Superior temporal gyrus (tissue), 1 donor: ENCODE measurements at regions not wholly inside any gene's neighbourhood (a gene's known extent, or its start where the extent isn't known, plus 50 kb on each side); places are given as distances from the start of the nearest gene placed in this dataset.
"Not testable (repeated sequence)": the region's sequence is repeated elsewhere in the genome, so short reads cannot be mapped to it uniquely, and the experiment has no call there.

Source experiments
- DNase-seq: peaks from one replicate; pipeline ENCODE4 v3.0.0-alpha.2; 2016; ENCODE audit errors: extremely low spot score

- no peak for DNase-seq
Observed at GRCh38 chr6:27135087-27135657, 112.3 kb upstream of the PRSS16 start.

GRCh38 chr6:27136077-27136644 is 111.3 kb upstream of the PRSS16 start:
- DNase-seq = no peak

- DNase-seq = no peak
Observed at GRCh38 chr6:27136978-27137814, 110.3 kb upstream of the PRSS16 start.

- DNase-seq = no peak
Observed at GRCh38 chr6:27138406-27138805, 109.1 kb upstream of the PRSS16 start.

GRCh38 chr6:27138837-27139755 is 108.4 kb upstream of the PRSS16 start:
- peak; percentile 49 for DNase-seq

GRCh38 chr6:27139756-27140579 is 107.5 kb upstream of the PRSS16 start:
- DNase-seq = no peak

- DNase-seq = no peak
Observed at GRCh38 chr6:27140999-27141528, 106.4 kb upstream of the PRSS16 start.

GRCh38 chr6:27141529-27142015 is 105.9 kb upstream of the PRSS16 start:
- DNase-seq = no peak

- not testable (repeated sequence) for DNase-seq
Observed at GRCh38 chr6:27143020-27143388, 104.5 kb upstream of the PRSS16 start.

- DNase-seq = no peak
Observed at GRCh38 chr6:27143474-27144026, 104.0 kb upstream of the PRSS16 start.

- DNase-seq = no peak
Observed at GRCh38 chr6:27144740-27145079, 102.8 kb upstream of the PRSS16 start.

- peak; percentile 82 for DNase-seq
Observed at GRCh38 chr6:27145731-27146455, 101.6 kb upstream of the PRSS16 start.

GRCh38 chr6:27146456-27146705 is 101.1 kb upstream of the PRSS16 start:
- DNase-seq = not testable (repeated sequence)

- DNase-seq = peak; percentile 99
Observed at GRCh38 chr6:27146706-27147505, 100.6 kb upstream of the PRSS16 start.

- no peak for DNase-seq
Observed at GRCh38 chr6:27148404-27148795, 99.1 kb upstream of the PRSS16 start.

GRCh38 chr6:27149150-27149549 is 98.4 kb upstream of the PRSS16 start:
- DNase-seq = no peak

- DNase-seq = no peak
Observed at GRCh38 chr6:27154696-27155095, 92.8 kb upstream of the PRSS16 start.

GRCh38 chr6:27156874-27157458 is 90.5 kb upstream of the PRSS16 start:
- DNase-seq = no peak
